SK-N-SH (cell line): ENCODE measurements at regions not wholly inside any gene's neighbourhood (a gene's known extent, or its start where the extent isn't known, plus 50 kb on each side); places are given as distances from the start of the nearest gene placed in this dataset.

Source experiments
- CTCF ChIA-PET: fragments of 300-600, 350-600 bp; formaldehyde crosslinking; extraction: SDS; loops from one replicate; lab custom pipeline; 2021; lab: Yijun Ruan, JAX
- POLR2A ChIA-PET: fragments of 350-600 bp; sonication (Branson Sonifier 250); formaldehyde crosslinking; extraction: SDS; loops from one replicate; lab custom pipeline; 2020; ENCODE audit warnings: antibody characterized with exemption, inconsistent platforms; lab: Yijun Ruan, JAX
- DNase-seq: peaks from one replicate; pipeline ENCODE4 v3.0.0; 2012
- H2AFZ ChIP-seq: fragments of 200-600 bp; sonication (generic); 2 replicates; pipeline ENCODE4 v1.8.1; 2016; ENCODE audit warnings: antibody characterized with exemption, mild to moderate bottlenecking, low read depth
- H3F3A ChIP-seq: fragments of 200-600 bp; sonication (generic); replicated peaks from 2 replicates; pipeline ENCODE3; 2016; ENCODE audit warnings: antibody characterized with exemption, mild to moderate bottlenecking; ENCODE audit not compliant: insufficient read depth
- H3K27ac ChIP-seq, 2 experiments: fragments of 200-500 bp in 1 of 2; fragments of 200-600 bp in 1 of 2; sonication (Bioruptor generic) in 1 of 2; sonication (generic), shearing (Covaris generic) in 1 of 2; 2 replicates each; pipeline versions ENCODE4 v1.5.1 to v1.6.1; 2014 to 2016; ENCODE audit warnings: low read depth in 2 of 2, inconsistent platforms in 1 of 2, low read length in 1 of 2, mild to moderate bottlenecking in 1 of 2, mixed read lengths in 1 of 2
- H3K27me3 ChIP-seq: fragments of 200-600 bp; sonication (generic), shearing (Covaris generic); 2 replicates; pipeline ENCODE4 v1.6.1; 2016; ENCODE audit warnings: mixed run types; ENCODE audit not compliant: insufficient read depth
- H3K36me3 ChIP-seq, 2 experiments: fragments of 200-500 bp in 1 of 2; fragments of 200-600 bp in 1 of 2; sonication (Bioruptor generic) in 1 of 2; sonication (generic) in 1 of 2; replicated peaks in 1 of 2; 2 replicates each; pipeline versions ENCODE3 to v1.5.1; 2014 to 2016; ENCODE audit warnings: low read length in 1 of 2, mild to moderate bottlenecking in 1 of 2; ENCODE audit not compliant: insufficient read depth in 2 of 2, control insufficient read depth in 1 of 2
- H3K4me1 ChIP-seq, 2 experiments: fragments of 200-500 bp in 1 of 2; fragments of 200-600 bp in 1 of 2; sonication (Bioruptor generic) in 1 of 2; sonication (generic), shearing (Covaris generic) in 1 of 2; 2 replicates each; pipeline versions ENCODE4 v1.5.1 to v1.6.1; 2014 to 2016; ENCODE audit warnings: low read depth in 1 of 2, low read length in 1 of 2, mixed run types in 1 of 2; ENCODE audit not compliant: insufficient read depth in 2 of 2, control insufficient read depth in 1 of 2
- H3K4me2 ChIP-seq: fragments of 200-600 bp; sonication (generic), shearing (Covaris generic); 2 replicates; pipeline ENCODE4 v1.6.1; 2017; ENCODE audit warnings: mixed run types
- H3K4me3 ChIP-seq, 2 experiments: fragments of 200-500 bp in 1 of 2; fragments of 200-600 bp in 1 of 2; sonication (Bioruptor generic) in 1 of 2; sonication (generic), shearing (Covaris generic) in 1 of 2; 2 replicates each; pipeline versions ENCODE4 v1.5.1 to v1.8.1; 2014 to 2016; ENCODE audit warnings: low read depth in 2 of 2, inconsistent platforms in 1 of 2, low read length in 1 of 2, mild to moderate bottlenecking in 1 of 2, mixed read lengths in 1 of 2, moderate library complexity in 1 of 2
- H3K79me2 ChIP-seq: fragments of 200-600 bp; sonication (generic); 2 replicates; pipeline ENCODE4 v1.8.1; 2017; ENCODE audit warnings: mild to moderate bottlenecking; ENCODE audit not compliant: insufficient read depth
- H3K9ac ChIP-seq: fragments of 200-600 bp; sonication (generic); 2 replicates; pipeline ENCODE4 v1.6.1; 2017; ENCODE audit warnings: mixed run types
- H3K9me2 ChIP-seq: fragments of 200-600 bp; sonication (generic); 2 replicates; pipeline ENCODE4 v1.6.1; 2017; ENCODE audit warnings: mixed run types
- H3K9me3 ChIP-seq: fragments of 200-600 bp; sonication (generic); 2 replicates; pipeline ENCODE4 v1.6.1; 2017; ENCODE audit warnings: mixed run types, mild to moderate bottlenecking, moderate library complexity
- H4K20me1 ChIP-seq: fragments of 200-600 bp; sonication (generic); 2 replicates; pipeline ENCODE4 v1.6.1; 2017; ENCODE audit warnings: mild to moderate bottlenecking, mixed run types; ENCODE audit not compliant: insufficient read depth
- ELF1 ChIP-seq: IDR thresholded peaks from 2 replicates; pipeline ENCODE4 v1.4.0; 2012
- FOSL2 ChIP-seq: IDR thresholded peaks from 2 replicates; pipeline ENCODE4 v1.4.0; 2012; ENCODE audit warnings: low read depth, mild to moderate bottlenecking, moderate library complexity, borderline replicate concordance
- FOXJ3 ChIP-seq: sonication (generic); formaldehyde crosslinking; IDR thresholded peaks from 2 replicates; pipeline ENCODE4 v1.5.1; 2020; ENCODE audit warnings: mild to moderate bottlenecking, missing genetic modification reagents
- GABPA ChIP-seq: IDR thresholded peaks from 2 replicates; pipeline ENCODE4 v1.4.0; 2012; ENCODE audit warnings: low read depth, mild to moderate bottlenecking
- GATA2 ChIP-seq: sonication (generic); formaldehyde crosslinking; IDR thresholded peaks from 2 replicates; pipeline ENCODE4 v1.5.0; 2020; ENCODE audit warnings: mild to moderate bottlenecking, missing genetic modification reagents
- MEF2A ChIP-seq: IDR thresholded peaks from 2 replicates; pipeline ENCODE4 v1.4.0; 2012; ENCODE audit warnings: low read depth, borderline replicate concordance
- NFIC ChIP-seq: IDR thresholded peaks from 2 replicates; pipeline ENCODE4 v1.4.0; 2012; ENCODE audit warnings: borderline replicate concordance
- RAD21 ChIP-seq: IDR thresholded peaks from 2 replicates; pipeline ENCODE4 v1.6.1; 2012; ENCODE audit warnings: mild to moderate bottlenecking, low read length
- SIN3A ChIP-seq: IDR thresholded peaks from 2 replicates; pipeline ENCODE4 v1.6.1; 2012; ENCODE audit warnings: low read depth, mild to moderate bottlenecking, low read length, moderate library complexity, borderline replicate concordance
- SMC3 ChIP-seq: IDR thresholded peaks from 2 replicates; pipeline ENCODE4 v1.6.1; 2012; ENCODE audit warnings: low read depth, low read length, improper control_type of control experiment
- TAF1 ChIP-seq: IDR thresholded peaks from 2 replicates; pipeline ENCODE4 v1.6.1; 2012; ENCODE audit warnings: low read depth, mild to moderate bottlenecking, low read length, moderate library complexity, borderline replicate concordance
- TCF12 ChIP-seq: IDR thresholded peaks from 2 replicates; pipeline ENCODE4 v1.4.0; 2012
- TEAD4 ChIP-seq: IDR thresholded peaks from 2 replicates; pipeline ENCODE4 v1.4.0; 2012; ENCODE audit warnings: mild to moderate bottlenecking, borderline replicate concordance; ENCODE audit not compliant: insufficient read depth
- WGBS: methylation state at CpG from one replicate; pipeline ENCODE4 v1.1.6; 2017; ENCODE audit warnings: low lambda C conversion rate; 5-methylcytosine and 5-hydroxymethylcytosine counted together
- TF ChIP-seq, protein P1 (sequence below): IDR thresholded peaks from 2 replicates; pipeline ENCODE4 v1.6.1; 2012; ENCODE audit warnings: mild to moderate bottlenecking, low read depth, low read length, moderate library complexity
- TF ChIP-seq, protein P2 (sequence below): IDR thresholded peaks from 2 replicates; pipeline ENCODE4 v1.4.0; 2012; ENCODE audit warnings: low read depth, borderline replicate concordance
- TF ChIP-seq, protein P3 (sequence below): IDR thresholded peaks from 2 replicates; pipeline ENCODE4; 2012
- TF ChIP-seq, protein P4 (sequence below): fragments of 150-350 bp; IDR thresholded peaks from 2 replicates; pipeline ENCODE4 v1.6.1; 2017; ENCODE audit warnings: antibody characterized with exemption, low read length, low read depth, borderline replicate concordance

DNA sequence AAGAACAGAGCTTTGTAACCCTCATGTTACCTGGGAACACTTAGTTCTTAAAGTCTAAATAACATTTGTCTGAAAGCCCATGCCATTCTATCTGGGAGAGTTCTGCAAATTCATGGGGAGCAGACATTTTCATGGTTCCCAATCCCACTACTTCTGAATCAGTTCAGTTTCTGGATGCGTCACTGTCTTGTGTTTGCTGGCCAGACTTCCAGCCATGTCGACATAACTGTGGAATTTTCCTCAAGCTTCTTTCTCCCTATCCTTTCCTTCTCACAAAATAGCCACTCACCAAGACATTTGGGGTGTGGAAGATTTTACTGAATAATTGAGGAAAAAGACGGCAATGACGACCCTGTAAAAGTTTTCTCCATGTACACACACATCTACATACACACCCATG lies 272.5 kb downstream of the NEBL start:
- Histone ChIP-seq H3F3A (no peaks in the 10 kb centered on the region), H2AFZ (no peak overlapping the region), H3K9me3 (peaks cover 4% of the 10 kb centered on the region; the same call in 1 of the 2 replicates), H3K9ac (no peak overlapping the region), H4K20me1 (no peaks in the 10 kb centered on the region), H3K9me2 (no peaks in the 10 kb centered on the region), H3K27me3 (no peaks in the 10 kb centered on the region), H3K4me2 (no peak overlapping the region), H3K36me3 (no peaks in the 10 kb centered on the region), H3K4me3 (no peak overlapping the region), H3K79me2 (no peaks in the 10 kb centered on the region), H3K27ac (no peak overlapping the region), H3K4me1 (peaks cover 0 to 3% of the 10 kb centered on the region in 2 experiments; a peak in 1 of 4 replicates)
- no peak for TF ChIP-seq FOSL2
- TF ChIP-seq, protein P1, sequence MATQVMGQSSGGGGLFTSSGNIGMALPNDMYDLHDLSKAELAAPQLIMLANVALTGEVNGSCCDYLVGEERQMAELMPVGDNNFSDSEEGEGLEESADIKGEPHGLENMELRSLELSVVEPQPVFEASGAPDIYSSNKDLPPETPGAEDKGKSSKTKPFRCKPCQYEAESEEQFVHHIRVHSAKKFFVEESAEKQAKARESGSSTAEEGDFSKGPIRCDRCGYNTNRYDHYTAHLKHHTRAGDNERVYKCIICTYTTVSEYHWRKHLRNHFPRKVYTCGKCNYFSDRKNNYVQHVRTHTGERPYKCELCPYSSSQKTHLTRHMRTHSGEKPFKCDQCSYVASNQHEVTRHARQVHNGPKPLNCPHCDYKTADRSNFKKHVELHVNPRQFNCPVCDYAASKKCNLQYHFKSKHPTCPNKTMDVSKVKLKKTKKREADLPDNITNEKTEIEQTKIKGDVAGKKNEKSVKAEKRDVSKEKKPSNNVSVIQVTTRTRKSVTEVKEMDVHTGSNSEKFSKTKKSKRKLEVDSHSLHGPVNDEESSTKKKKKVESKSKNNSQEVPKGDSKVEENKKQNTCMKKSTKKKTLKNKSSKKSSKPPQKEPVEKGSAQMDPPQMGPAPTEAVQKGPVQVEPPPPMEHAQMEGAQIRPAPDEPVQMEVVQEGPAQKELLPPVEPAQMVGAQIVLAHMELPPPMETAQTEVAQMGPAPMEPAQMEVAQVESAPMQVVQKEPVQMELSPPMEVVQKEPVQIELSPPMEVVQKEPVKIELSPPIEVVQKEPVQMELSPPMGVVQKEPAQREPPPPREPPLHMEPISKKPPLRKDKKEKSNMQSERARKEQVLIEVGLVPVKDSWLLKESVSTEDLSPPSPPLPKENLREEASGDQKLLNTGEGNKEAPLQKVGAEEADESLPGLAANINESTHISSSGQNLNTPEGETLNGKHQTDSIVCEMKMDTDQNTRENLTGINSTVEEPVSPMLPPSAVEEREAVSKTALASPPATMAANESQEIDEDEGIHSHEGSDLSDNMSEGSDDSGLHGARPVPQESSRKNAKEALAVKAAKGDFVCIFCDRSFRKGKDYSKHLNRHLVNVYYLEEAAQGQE = no peak
- TF ChIP-seq, protein P2, sequence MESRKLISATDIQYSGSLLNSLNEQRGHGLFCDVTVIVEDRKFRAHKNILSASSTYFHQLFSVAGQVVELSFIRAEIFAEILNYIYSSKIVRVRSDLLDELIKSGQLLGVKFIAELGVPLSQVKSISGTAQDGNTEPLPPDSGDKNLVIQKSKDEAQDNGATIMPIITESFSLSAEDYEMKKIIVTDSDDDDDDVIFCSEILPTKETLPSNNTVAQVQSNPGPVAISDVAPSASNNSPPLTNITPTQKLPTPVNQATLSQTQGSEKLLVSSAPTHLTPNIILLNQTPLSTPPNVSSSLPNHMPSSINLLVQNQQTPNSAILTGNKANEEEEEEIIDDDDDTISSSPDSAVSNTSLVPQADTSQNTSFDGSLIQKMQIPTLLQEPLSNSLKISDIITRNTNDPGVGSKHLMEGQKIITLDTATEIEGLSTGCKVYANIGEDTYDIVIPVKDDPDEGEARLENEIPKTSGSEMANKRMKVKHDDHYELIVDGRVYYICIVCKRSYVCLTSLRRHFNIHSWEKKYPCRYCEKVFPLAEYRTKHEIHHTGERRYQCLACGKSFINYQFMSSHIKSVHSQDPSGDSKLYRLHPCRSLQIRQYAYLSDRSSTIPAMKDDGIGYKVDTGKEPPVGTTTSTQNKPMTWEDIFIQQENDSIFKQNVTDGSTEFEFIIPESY = no peak
- TF ChIP-seq, protein P3, sequence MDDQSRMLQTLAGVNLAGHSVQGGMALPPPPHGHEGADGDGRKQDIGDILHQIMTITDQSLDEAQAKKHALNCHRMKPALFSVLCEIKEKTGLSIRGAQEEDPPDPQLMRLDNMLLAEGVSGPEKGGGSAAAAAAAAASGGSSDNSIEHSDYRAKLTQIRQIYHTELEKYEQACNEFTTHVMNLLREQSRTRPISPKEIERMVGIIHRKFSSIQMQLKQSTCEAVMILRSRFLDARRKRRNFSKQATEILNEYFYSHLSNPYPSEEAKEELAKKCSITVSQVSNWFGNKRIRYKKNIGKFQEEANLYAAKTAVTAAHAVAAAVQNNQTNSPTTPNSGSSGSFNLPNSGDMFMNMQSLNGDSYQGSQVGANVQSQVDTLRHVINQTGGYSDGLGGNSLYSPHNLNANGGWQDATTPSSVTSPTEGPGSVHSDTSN = no peak
- no peak for TF ChIP-seq TEAD4
- TF ChIP-seq TCF12 = no peak
- TF ChIP-seq RAD21 = no peak
- TF ChIP-seq ELF1 = no peak
- no peak for TF ChIP-seq NFIC
- TF ChIP-seq MEF2A = no peak
- no peak for TF ChIP-seq FOXJ3 (CRISPR knock-in tag)
- no peak for TF ChIP-seq GABPA
- TF ChIP-seq GATA2 = no peak
- no peak for TF ChIP-seq SIN3A
- TF ChIP-seq SMC3 = no peak
- TF ChIP-seq, protein P4, sequence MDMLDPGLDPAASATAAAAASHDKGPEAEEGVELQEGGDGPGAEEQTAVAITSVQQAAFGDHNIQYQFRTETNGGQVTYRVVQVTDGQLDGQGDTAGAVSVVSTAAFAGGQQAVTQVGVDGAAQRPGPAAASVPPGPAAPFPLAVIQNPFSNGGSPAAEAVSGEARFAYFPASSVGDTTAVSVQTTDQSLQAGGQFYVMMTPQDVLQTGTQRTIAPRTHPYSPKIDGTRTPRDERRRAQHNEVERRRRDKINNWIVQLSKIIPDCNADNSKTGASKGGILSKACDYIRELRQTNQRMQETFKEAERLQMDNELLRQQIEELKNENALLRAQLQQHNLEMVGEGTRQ = no peak
- TF ChIP-seq TAF1 = no peak
- ChIA-PET POLR2A (no interaction called here), CTCF (no interaction called here)
- WGBS = 51% methylated on average over 4 of the region's 4 CpGs
- no peak for DNase-seq
